NCI-H526 (cell line): ENCODE measurements at regions not wholly inside any gene's neighbourhood (a gene's known extent, or its start where the extent isn't known, plus 50 kb on each side); places are given as distances from the start of the nearest gene placed in this dataset.

Experiments used
- DNase-seq, 2 experiments: peaks; one replicate each; lab custom pipeline; 2025; lab: John Stamatoyannopoulos, UW

GRCh38 chr2:156697906-156698305 lies 261.7 kb downstream of the GPD2 start:
- no peak for DNase-seq

- DNase-seq: peak; percentile 21
Observed at GRCh38 chr2:156700681-156701080, 264.5 kb downstream of the GPD2 start.

GRCh38 chr2:156702541-156702940 lies 266.4 kb downstream of the GPD2 start:
- DNase-seq: peak; percentile 62 to 68

GRCh38 chr2:156703642-156704041 lies 267.5 kb downstream of the GPD2 start:
- no peak for DNase-seq

- no peak for DNase-seq
Observed at GRCh38 chr2:156704132-156704531, 268.0 kb downstream of the GPD2 start.

GRCh38 chr2:156704617-156705016 lies 268.4 kb downstream of the GPD2 start:
- DNase-seq: no peak

- no peak for DNase-seq
Observed at GRCh38 chr2:156706576-156706975, 270.4 kb downstream of the GPD2 start.

- no peak for DNase-seq
Observed at GRCh38 chr2:156708051-156708450, 271.9 kb downstream of the GPD2 start.

- DNase-seq: no peak
Observed at GRCh38 chr2:156709091-156709490, 272.9 kb downstream of the GPD2 start.

GRCh38 chr2:156719036-156719435 lies 282.9 kb downstream of the GPD2 start:
- DNase-seq: no peak

GRCh38 chr2:156727867-156728266 lies 291.7 kb downstream of the GPD2 start:
- DNase-seq: no peak

- DNase-seq: no peak
Observed at GRCh38 chr2:156728328-156728727, 292.1 kb downstream of the GPD2 start.

- DNase-seq: no peak
Observed at GRCh38 chr2:156731506-156731905, 295.3 kb downstream of the GPD2 start.

- no peak for DNase-seq
Observed at GRCh38 chr2:156736950-156737349, 300.8 kb downstream of the GPD2 start.

GRCh38 chr2:156739301-156739700 lies 303.1 kb downstream of the GPD2 start:
- DNase-seq: no peak

GRCh38 chr2:156745619-156746018 lies 309.4 kb downstream of the GPD2 start:
- DNase-seq: no peak

- DNase-seq: no peak
Observed at GRCh38 chr2:156748221-156748620, 312.0 kb downstream of the GPD2 start.

GRCh38 chr2:156752042-156752441 lies 315.9 kb downstream of the GPD2 start:
- no peak for DNase-seq

- no peak for DNase-seq
Observed at GRCh38 chr2:156753766-156754165, 317.6 kb downstream of the GPD2 start.

- DNase-seq: no peak
Observed at GRCh38 chr2:156756516-156756915, 320.3 kb downstream of the GPD2 start.

- DNase-seq: no peak
Observed at GRCh38 chr2:156763174-156763573, 327.0 kb downstream of the GPD2 start.

GRCh38 chr2:156765043-156765442 lies 328.9 kb downstream of the GPD2 start:
- no peak for DNase-seq

- no peak for DNase-seq
Observed at GRCh38 chr2:156765450-156765849, 329.3 kb downstream of the GPD2 start.

GRCh38 chr2:156769802-156770201 lies 333.6 kb downstream of the GPD2 start:
- DNase-seq: no peak

GRCh38 chr2:156778916-156779315 lies 342.7 kb downstream of the GPD2 start:
- DNase-seq: no peak
